ENCODE measurements at regions not wholly inside any gene's neighbourhood (a gene's known extent, or its start where the extent isn't known, plus 50 kb on each side); places are given as distances from the start of the nearest gene placed in this dataset.

- DNase-seq (ENCODE audit: low read depth in 1 of 2, low spot score in 1 of 2) (no peak), ATAC-seq (no peak), FAIRE-seq (no peak)
- no peak overlapping the region for H3K4me2 ChIP-seq
- WGBS (ENCODE audit: missing lambda C conversion rate), result 2% methylated on average over 2 of the region's 2 CpGs
- H3K27ac ChIP-seq, result no peak overlapping the region
- TF ChIP-seq JUN (IDR thresholded peaks at IDR 0.05) (no peak), RFX5 (IDR thresholded peaks at IDR 0.05) (no peak), CTCF (IDR thresholded peaks at IDR 0.05) (no peak), POLR2AphosphoS2 (conservative IDR thresholded peaks at IDR 0.05; ENCODE audit: low read length) (no peak), NR3C1 (IDR thresholded peaks at IDR 0.05) (no peak), CHD2 (IDR thresholded peaks at IDR 0.05; ENCODE audit: low read length, partially characterized antibody) (no peak)
- H3K4me1 ChIP-seq, result no peaks in the 10 kb centered on the region
- no peak overlapping the region for H3K4me3 ChIP-seq
- POLR2A ChIA-PET, result no interaction called here
- CTCF ChIA-PET, result no interaction called here
- no peaks in the 10 kb centered on the region for H3K9me3 ChIP-seq
These were observed 102.8 kb upstream of the SEMA6D start for GRCh38 chr15:47614360-47615011.

DNA sequence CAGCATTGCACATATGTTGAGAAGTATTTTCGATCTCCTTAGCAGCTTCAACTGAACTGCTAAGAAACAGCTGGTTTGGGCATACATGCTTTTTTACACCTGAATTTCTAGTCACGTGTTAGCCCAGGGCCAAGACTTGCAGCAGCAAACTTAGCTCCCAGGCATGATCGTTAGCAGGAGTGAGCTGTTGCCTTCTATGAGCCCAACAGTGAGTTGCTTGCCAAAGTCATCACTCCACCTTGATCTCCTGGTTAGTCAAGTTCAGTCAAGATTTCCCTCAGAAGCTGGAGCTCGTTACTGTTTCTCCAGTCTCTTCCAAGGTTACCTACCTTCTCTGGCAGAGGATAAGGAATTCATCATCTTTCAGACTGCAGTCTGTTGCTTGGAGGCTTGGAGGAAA, 100.4 kb upstream of the SEMA6D start:
- Histone ChIP-seq H3K27ac (no peak overlapping the region), H3K4me1 (no peaks in the 10 kb centered on the region), H3K4me3 (no peak overlapping the region), H3K9me3 (no peaks in the 10 kb centered on the region), H3K4me2 (no peak overlapping the region)
- WGBS (ENCODE audit: missing lambda C conversion rate), result 4% methylated on average over 4 of the region's 4 CpGs
- ATAC-seq, result no peak
- ChIA-PET CTCF (interaction anchor here (0.6 kb wide), 1 partner anchor 145 kb away, joined by 3 read pairs; no protein-coding TSS in a partner anchor), POLR2A (no interaction called here)
- TF ChIP-seq TP53 (CRISPR knock-in tag; IDR thresholded peaks at IDR 0.05) (no peak), EHMT2 (IDR thresholded peaks at IDR 0.05; ENCODE audit: low read depth) (no peak), NR3C1 (IDR thresholded peaks at IDR 0.05) (no peak), KDM5A (IDR thresholded peaks at IDR 0.05) (no peak), HES2 (IDR thresholded peaks at IDR 0.05) (no peak), FOXS1 (CRISPR knock-in tag; IDR thresholded peaks at IDR 0.05) (no peak), EHF (CRISPR knock-in tag; IDR thresholded peaks at IDR 0.05) (no peak), MAFK (IDR thresholded peaks at IDR 0.05; ENCODE audit: partially characterized antibody) (no peak), ZSCAN20 (CRISPR knock-in tag; IDR thresholded peaks at IDR 0.05) (no peak), REST (IDR thresholded peaks at IDR 0.05) (no peak), CTCF (IDR thresholded peaks at IDR 0.05) (no peak), EP300 (IDR thresholded peaks at IDR 0.05) (no peak), RARB (CRISPR knock-in tag; IDR thresholded peaks at IDR 0.05) (no peak), ZC3H11A (IDR thresholded peaks at IDR 0.05) (no peak), HDAC2 (IDR thresholded peaks at IDR 0.05) (no peak), ZFP36 (IDR thresholded peaks at IDR 0.05; ENCODE audit: borderline replicate concordance, partially characterized antibody) (no peak)
- TF ChIP-seq, protein P1, sequence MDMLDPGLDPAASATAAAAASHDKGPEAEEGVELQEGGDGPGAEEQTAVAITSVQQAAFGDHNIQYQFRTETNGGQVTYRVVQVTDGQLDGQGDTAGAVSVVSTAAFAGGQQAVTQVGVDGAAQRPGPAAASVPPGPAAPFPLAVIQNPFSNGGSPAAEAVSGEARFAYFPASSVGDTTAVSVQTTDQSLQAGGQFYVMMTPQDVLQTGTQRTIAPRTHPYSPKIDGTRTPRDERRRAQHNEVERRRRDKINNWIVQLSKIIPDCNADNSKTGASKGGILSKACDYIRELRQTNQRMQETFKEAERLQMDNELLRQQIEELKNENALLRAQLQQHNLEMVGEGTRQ (IDR thresholded peaks at IDR 0.05), result no peak
- no peak for FAIRE-seq
- no peak for DNase-seq (ENCODE audit: low read depth in 1 of 2, low spot score in 1 of 2)

Measured in A549 (cell line).